ENCODE measurements at regions not wholly inside any gene's neighbourhood (a gene's known extent, or its start where the extent isn't known, plus 50 kb on each side); places are given as distances from the start of the nearest gene placed in this dataset.

- TF ChIP-seq CTCF (conservative IDR thresholded peaks at IDR 0.05; ENCODE audit: low read depth in 2 of 2) (no peak), POLR2AphosphoS5 (IDR thresholded peaks at IDR 0.05; ENCODE audit: low read depth) (no peak), EZH2phosphoT487 (IDR thresholded peaks at IDR 0.05; ENCODE audit: unreplicated experiment) (no peak), CREB1 (CRISPR knock-in tag; IDR thresholded peaks at IDR 0.05; ENCODE audit: low read depth) (no peak), ZNF462 (CRISPR knock-in tag; IDR thresholded peaks at IDR 0.05) (no peak), EZH2 (IDR thresholded peaks at IDR 0.05; ENCODE audit: low read depth, unreplicated experiment) (no peak), REST (IDR thresholded peaks at IDR 0.05; ENCODE audit: unreplicated experiment) (no peak), STAT1 (IDR thresholded peaks at IDR 0.05; ENCODE audit: unreplicated experiment) (no peak), JUNB (IDR thresholded peaks at IDR 0.05; ENCODE audit: unreplicated experiment) (no peak), ETS1 (IDR thresholded peaks at IDR 0.05) (no peak), ZNF331 (CRISPR knock-in tag; IDR thresholded peaks at IDR 0.05; ENCODE audit: low read depth) (no peak), NANOG (IDR thresholded peaks at IDR 0.05; ENCODE audit: borderline replicate concordance) (no peak), ZNF114 (CRISPR knock-in tag; IDR thresholded peaks at IDR 0.05) (no peak)
Observed at GRCh38 chr19:30781047-30781446, 408.9 kb downstream of the ZNF536 start.
